Amniotic epithelial cell (primary cell): ENCODE measurements at regions not wholly inside any gene's neighbourhood (a gene's known extent, or its start where the extent isn't known, plus 50 kb on each side); places are given as distances from the start of the nearest gene placed in this dataset.

Source experiments
- DNase-seq: peaks from one replicate; pipeline ENCODE4 v3.0.0-alpha.2; 2010; ENCODE audit warnings: low read depth

- DNase-seq, result peak; percentile 21
Observed at GRCh38 chr10:109203646-109204353, 719.5 kb downstream of the XPNPEP1 start.

GRCh38 chr10:109202111-109202510, 721.2 kb downstream of the XPNPEP1 start:
- DNase-seq, result no peak

- DNase-seq, result no peak
Observed at GRCh38 chr10:109200646-109201045, 722.7 kb downstream of the XPNPEP1 start.

- no peak for DNase-seq
Observed at GRCh38 chr10:109191823-109192222, 731.5 kb downstream of the XPNPEP1 start.

GRCh38 chr10:109191341-109191740, 732.0 kb downstream of the XPNPEP1 start:
- DNase-seq, result no peak

- DNase-seq, result no peak
Observed at GRCh38 chr10:109187677-109188076, 735.6 kb downstream of the XPNPEP1 start.

- DNase-seq, result no peak
Observed at GRCh38 chr10:109183366-109183765, 739.9 kb downstream of the XPNPEP1 start.

GRCh38 chr10:109178591-109178990, 744.7 kb downstream of the XPNPEP1 start:
- no peak for DNase-seq

- DNase-seq, result no peak
Observed at GRCh38 chr10:109174526-109174925, 748.8 kb downstream of the XPNPEP1 start.

GRCh38 chr10:109173937-109174336, 749.4 kb downstream of the XPNPEP1 start:
- DNase-seq, result no peak

GRCh38 chr10:109173121-109173520, 750.2 kb downstream of the XPNPEP1 start:
- no peak for DNase-seq

- DNase-seq, result no peak
Observed at GRCh38 chr10:109166935-109167334, 756.4 kb downstream of the XPNPEP1 start.

- no peak for DNase-seq
Observed at GRCh38 chr10:109159351-109159750, 764.0 kb downstream of the XPNPEP1 start.

- no peak for DNase-seq
Observed at GRCh38 chr10:109156396-109156795, 766.9 kb downstream of the XPNPEP1 start.

- DNase-seq, result no peak
Observed at GRCh38 chr10:109149666-109150350, 773.5 kb downstream of the XPNPEP1 start.

- DNase-seq, result no peak
Observed at GRCh38 chr10:109127363-109127762, 795.9 kb downstream of the XPNPEP1 start.

GRCh38 chr10:109126541-109126940, 796.8 kb downstream of the XPNPEP1 start:
- DNase-seq, result no peak

- DNase-seq, result peak; percentile 3
Observed at GRCh38 chr10:109126016-109126415, 797.3 kb downstream of the XPNPEP1 start.

GRCh38 chr10:109115179-109115578, 808.1 kb downstream of the XPNPEP1 start:
- no peak for DNase-seq

GRCh38 chr10:109114579-109114978, 808.7 kb downstream of the XPNPEP1 start:
- DNase-seq, result no peak

- DNase-seq, result no peak
Observed at GRCh38 chr10:109106604-109107003, 816.7 kb downstream of the XPNPEP1 start.

GRCh38 chr10:109105725-109106124, 817.6 kb downstream of the XPNPEP1 start:
- DNase-seq, result no peak

GRCh38 chr10:109104806-109105205, 818.5 kb downstream of the XPNPEP1 start:
- DNase-seq, result no peak

- DNase-seq, result no peak
Observed at GRCh38 chr10:109103278-109103677, 820.0 kb downstream of the XPNPEP1 start.
